NCI-H748 (cell line): ENCODE measurements at regions not wholly inside any gene's neighbourhood (a gene's known extent, or its start where the extent isn't known, plus 50 kb on each side); places are given as distances from the start of the nearest gene placed in this dataset.
"Not testable (repeated sequence)": the region's sequence is repeated elsewhere in the genome, so short reads cannot be mapped to it uniquely, and the experiment has no call there.

Experiments
- DNase-seq: peaks from one replicate; lab custom pipeline; 2025; ENCODE audit not compliant: unreplicated experiment; lab: John Stamatoyannopoulos, UW

DNA sequence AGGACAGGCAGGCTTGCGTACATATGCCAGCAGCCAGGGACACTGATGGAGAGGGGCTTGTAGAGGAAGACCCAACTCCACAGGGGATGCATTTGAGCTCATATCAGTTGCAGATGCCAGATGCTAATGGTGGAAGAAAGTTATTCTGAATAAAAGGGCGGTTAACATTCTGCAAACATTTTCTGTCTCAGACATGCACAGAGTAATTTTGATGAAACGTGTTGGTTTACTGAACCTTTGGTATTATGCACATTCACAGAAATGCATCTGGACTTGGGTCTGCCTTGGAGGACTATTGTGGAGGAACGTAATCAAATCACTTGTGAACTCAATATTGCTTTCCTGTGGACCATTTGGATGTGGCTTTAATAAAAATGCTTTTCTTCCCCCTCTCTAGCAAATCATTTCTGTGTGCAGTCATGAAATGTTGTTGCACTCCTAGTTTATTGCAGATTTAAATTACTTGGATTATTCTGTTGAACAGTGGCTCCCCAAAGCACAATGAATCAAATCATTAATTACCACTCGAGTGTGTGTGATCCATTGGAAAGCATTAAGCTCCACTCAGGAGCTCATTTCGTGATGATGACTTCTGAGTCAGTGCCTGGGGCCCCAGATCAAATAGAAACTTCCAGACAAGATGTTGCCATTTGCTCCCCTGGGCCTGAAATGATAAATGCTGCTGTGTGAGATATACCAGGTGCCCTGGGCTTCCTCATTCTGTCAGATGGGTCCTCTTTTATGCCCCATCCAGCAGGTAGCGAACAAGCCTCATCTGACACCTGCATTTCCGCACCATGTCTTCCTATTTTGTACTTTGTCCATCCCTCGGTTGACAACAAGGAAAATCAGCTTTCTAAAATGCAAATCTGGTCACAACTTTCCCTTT lies 697.0 kb upstream of the HS6ST1 start:
- no peak for DNase-seq

DNA sequence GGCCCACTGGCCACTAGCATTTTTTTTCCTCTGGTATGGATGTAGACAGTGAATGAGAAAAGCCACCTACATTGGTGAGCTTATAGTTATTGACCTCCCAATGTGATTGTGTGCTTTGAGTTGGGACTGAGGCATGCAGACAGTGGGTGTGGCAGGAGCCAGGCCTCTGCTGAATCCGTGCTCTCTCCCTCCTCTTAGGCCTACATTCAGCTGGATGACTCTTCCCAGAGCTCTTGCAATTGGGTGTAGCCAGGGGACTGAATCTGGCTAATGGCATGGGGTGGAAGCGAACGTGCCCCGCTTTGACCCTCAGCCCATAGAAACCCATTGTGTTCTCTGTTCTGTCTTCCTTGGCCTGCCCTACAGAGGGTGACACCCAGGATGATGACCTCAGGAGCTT lies 698.3 kb upstream of the HS6ST1 start:
- DNase-seq, result no peak

GRCh38 chr2:129024796-129025195 lies 706.1 kb upstream of the HS6ST1 start:
- DNase-seq, result no peak

DNA sequence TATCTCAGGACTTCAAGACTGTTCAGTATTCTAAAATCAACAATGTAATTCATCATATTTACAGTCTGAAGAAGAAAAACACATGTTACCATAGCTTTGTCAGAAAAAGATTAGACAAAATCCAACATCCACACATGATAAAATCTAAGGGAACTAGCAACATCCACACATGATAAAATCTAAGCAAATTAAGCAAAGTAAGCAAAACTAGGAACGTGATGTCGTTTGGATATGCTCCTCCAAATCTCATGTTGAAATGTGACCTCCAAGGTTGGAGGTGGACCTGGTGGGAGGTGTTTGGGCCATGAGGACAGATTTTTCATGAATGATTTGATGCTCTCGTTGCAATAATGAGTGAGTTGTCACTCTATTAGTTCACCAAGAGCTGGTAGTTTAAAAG lies 717.3 kb upstream of the HS6ST1 start:
- DNase-seq, result no peak

GRCh38 chr2:129043677-129044076 lies 725.0 kb upstream of the HS6ST1 start:
- not testable (repeated sequence) for DNase-seq

DNA sequence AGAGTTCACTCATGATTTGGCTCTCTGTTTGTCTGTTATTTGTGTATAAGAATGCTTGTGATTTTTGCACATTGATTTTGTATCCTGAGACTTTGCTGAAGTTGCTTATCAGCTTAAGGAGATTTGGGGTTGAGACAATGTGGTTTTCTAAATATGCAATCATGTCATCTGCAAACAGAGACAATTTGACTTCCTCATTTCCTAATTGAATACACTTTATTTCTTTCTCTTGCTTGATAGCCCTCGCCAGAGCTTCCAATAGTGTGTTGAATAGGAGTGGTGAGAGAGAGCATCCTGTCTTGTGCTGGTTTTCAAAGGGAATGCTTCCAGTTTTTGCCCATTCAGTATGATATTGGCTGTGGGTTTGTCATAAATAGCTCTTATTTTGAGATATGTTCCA lies 727.8 kb upstream of the HS6ST1 start:
- not testable (repeated sequence) for DNase-seq

DNA sequence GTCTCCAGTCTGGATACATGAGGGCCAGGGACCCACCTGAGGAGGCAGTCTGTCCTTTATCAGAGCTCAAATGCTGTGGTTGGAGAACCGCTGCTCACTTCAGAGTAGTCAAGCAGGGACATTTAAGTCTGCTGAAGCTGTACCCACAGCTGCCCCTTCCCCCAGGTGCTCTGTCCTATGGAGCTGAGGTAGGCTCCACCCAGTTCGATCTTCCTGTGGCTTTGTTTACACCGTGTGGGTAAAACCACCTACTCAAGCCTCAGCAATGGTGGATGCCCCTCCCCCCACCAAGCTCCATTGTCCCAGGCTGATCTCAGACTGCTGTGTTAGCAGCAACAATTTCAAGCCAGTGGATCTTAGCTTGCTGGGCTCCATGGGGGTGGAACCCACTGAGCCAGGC lies 731.4 kb upstream of the HS6ST1 start:
- DNase-seq, result peak; percentile 46

DNA sequence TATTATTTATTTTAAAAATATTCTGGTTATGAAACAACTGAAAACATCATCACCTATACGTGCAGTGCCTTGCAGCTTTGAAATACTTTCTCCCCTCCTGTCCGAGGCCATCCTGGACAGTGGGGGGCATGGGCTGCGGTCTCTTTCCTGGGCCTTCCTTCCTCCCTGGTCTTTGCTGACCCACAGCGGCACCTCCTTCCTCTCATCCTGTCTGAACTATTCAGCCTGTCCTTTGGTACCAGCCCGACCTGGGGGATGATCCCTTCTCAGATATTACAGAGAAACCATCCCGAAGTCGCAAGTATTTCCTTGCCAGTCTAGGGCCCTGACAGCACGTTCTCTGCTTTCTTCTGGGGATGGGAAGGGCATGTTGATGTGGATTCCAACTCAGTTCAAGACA lies 736.6 kb upstream of the HS6ST1 start:
- DNase-seq, result no peak

GRCh38 chr2:129055824-129056223 lies 737.2 kb upstream of the HS6ST1 start:
- DNase-seq, result no peak

DNA sequence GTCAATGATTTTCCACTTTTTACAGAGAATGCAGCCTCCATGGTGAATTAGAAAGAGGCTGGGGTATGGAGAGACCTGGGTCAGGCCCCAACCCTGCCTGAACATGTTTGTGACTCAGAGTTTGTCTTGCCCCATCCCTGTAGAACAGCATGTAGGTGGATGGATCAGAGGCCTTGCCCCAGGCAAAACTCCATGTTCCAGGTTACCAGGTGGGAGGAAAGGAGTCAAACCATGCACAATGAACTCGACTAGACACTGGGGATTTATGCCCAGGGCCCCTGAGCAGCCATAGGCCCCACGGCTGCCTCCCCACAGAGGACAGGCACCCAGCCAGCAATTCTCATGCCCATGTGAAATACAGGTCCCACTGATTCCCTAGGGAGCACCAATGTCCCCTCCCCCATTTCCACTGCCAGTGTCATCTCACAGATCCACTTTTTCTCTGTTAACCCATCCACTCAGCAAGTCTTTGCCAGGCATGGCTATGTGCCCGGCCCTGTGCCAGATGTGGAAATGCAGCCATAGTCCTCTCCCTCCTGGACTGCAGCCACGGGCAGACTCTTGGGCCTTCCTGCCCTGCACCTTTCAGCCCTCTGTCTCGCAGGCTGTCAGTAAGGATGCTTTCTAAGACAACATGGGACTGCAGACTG lies 737.8 kb upstream of the HS6ST1 start:
- DNase-seq, result no peak

- DNase-seq, result no peak
Measured at GRCh38 chr2:129056959-129057317, 738.3 kb upstream of the HS6ST1 start.

- DNase-seq, result peak; percentile 88
Measured at GRCh38 chr2:129058981-129059380, 740.3 kb upstream of the HS6ST1 start.

GRCh38 chr2:129059476-129059875 lies 740.8 kb upstream of the HS6ST1 start:
- DNase-seq, result no peak

- no peak for DNase-seq
Measured at GRCh38 chr2:129061069-129061768, 742.6 kb upstream of the HS6ST1 start.

- no peak for DNase-seq
Measured at GRCh38 chr2:129061769-129062121, 743.1 kb upstream of the HS6ST1 start.

DNA sequence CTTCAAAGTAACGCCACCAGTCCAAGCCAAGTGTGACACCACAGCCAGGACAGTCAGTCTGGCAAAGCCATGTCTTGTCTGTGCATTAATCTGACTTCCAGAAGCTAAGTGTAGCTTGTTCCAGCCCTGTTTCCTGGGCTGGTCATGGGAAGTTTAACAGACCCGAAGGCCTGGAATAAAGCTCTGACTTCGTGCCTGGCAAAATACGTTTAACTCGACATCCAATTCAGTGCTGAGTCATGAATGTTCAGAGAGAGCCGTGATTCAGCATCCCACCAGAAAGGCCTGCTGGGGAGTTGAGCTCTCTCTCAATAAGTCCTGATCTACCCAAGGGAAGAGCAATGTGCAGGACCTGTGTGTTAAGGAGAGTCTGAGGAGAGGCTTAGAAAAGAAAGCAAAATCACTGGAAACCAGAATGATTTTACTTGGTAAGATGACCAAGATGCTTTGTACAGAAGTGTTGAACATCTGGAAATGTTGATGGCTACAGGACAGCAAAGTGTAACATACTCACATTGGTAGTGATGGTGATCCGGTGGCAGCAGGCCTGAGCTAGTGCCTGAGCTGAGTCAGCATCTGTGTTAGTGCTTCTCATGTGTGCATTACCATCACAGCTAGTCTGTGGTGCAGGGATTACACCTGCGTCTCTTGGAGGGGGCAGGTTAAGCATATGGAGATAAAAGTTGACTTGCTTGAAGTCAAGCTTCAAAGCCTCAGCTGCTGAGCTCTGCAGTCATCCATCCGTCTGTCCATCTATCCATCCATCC lies 743.7 kb upstream of the HS6ST1 start:
- no peak for DNase-seq

- DNase-seq, result no peak
Measured at GRCh38 chr2:129067070-129067469, 748.4 kb upstream of the HS6ST1 start.

- no peak for DNase-seq
Measured at GRCh38 chr2:129067953-129068352, 749.3 kb upstream of the HS6ST1 start.

DNA sequence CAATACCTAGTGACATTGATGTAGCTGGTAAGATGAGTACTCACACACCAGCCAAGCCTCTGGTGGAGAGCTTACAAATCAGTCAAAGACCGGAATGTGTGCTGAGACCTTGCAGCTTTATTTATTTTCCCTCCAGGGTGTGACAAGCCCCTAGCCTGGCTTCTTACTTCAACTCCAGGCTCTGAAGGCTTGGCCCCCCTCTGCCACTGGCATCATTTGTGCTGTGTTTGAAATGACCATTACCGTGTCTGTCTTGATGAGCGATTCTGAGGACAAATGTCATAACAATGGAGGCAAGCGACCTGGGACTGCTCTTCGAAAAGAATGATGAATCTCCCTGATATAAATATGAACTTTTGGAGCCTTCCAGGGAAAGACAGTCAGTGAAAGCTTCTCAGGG lies 749.9 kb upstream of the HS6ST1 start:
- DNase-seq, result no peak

DNA sequence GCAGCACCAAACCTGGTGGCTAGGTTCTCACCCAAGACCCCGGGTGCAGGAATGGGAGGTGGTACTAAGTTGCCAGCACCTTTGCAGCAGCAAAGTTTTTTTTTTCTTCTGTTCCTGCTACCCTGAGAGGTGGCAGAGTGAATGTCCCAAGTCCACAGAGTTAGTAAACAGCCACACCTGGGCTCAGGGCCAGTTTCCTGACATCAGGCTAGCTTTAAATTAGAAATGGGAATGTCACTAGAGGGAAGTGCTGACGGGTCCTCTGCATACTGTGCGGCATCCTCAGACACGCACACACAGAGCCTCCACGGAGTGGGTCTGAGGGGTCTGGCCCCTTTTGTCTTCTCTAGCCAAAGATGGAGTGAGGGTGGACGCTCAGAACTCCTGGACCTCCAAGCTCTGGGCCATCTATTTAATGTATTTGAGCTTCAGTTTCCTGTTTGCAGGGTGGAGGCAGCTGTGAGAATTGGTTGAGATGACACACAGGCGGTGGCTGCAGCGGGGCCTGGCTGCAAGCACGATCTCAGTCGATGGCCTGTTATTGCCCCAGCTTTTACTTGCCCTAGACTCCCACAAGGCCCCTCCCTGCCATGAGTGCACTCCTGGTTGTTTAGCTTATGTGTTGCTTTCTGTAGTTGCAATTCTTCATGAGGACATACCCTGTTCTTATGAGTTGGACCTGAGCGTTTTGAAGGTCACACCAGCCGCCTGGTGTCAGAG lies 751.4 kb upstream of the HS6ST1 start:
- peak; percentile 12 for DNase-seq

DNA sequence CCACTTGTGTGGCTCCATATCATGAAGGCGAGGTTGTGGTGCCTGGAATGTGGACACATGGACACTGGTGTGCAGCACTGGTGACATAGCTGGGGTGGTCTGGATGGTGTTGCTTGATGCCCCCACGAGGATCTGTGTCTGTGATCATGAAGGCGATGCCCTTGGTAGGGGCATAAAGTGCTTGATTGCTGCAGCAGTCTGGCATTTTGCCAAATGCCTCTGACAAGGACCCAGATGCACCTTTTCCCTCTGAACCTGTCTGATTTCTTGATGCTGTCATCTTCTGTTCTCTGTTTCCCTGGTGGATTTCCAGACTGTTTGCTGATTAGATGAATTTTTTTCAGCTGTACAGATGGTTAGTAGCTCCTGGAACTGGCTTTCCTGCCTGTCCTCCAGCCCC lies 752.0 kb upstream of the HS6ST1 start:
- DNase-seq, result peak; percentile 7
